ENCODE measurements at regions not wholly inside any gene's neighbourhood (a gene's known extent, or its start where the extent isn't known, plus 50 kb on each side); places are given as distances from the start of the nearest gene placed in this dataset.

DNA sequence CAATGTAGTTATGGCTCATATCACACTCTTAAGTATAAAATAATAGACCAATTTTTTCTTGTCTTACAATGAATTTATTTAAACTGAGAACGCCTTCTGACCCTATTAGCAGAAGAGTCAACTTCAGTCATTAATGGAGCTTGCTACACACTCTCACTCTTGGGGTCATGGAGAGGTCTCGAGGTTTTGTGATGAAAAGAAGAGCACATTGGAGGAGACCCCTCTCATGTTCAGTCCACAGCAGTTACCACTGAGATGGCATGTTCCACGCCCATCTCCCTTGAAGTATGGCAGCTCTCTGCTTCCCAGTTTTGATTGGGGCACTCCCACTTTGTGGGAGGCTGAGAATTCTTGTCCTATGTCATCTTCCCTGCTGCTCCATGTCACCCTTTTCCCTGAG is 266.4 kb downstream of the RPS29 start:
- Histone ChIP-seq H3K9me2 (ENCODE audit: low read depth, low read length) (no peaks in the 10 kb centered on the region), H3K4me1 (ENCODE audit: insufficient read depth, low read length, severe bottlenecking) (no peaks in the 10 kb centered on the region), H3K79me2 (ENCODE audit: insufficient read depth, low read length) (no peaks in the 10 kb centered on the region), H3K9me3 (ENCODE audit: low read length) (no peaks in the 10 kb centered on the region), H3K4me2 (ENCODE audit: low read length) (no peak overlapping the region), H3K27ac (ENCODE audit: low read depth, low read length, poor library complexity, severe bottlenecking) (no peak overlapping the region), H2AFZ (ENCODE audit: low read length) (no peak overlapping the region), H4K20me1 (ENCODE audit: insufficient read depth, low read length) (no peaks in the 10 kb centered on the region), H3K27me3 (ENCODE audit: insufficient read depth, low read length) (no peaks in the 10 kb centered on the region), H3K36me3 (ENCODE audit: insufficient read depth, low read length) (no peaks in the 10 kb centered on the region), H3K4me3 (ENCODE audit: low read depth, low read length, poor library complexity, severe bottlenecking) (no peak overlapping the region), H3K9ac (ENCODE audit: low read length) (no peak overlapping the region), H3F3A (ENCODE audit: insufficient read depth, low read length) (no peaks in the 10 kb centered on the region)
- TF ChIP-seq, protein P1, sequence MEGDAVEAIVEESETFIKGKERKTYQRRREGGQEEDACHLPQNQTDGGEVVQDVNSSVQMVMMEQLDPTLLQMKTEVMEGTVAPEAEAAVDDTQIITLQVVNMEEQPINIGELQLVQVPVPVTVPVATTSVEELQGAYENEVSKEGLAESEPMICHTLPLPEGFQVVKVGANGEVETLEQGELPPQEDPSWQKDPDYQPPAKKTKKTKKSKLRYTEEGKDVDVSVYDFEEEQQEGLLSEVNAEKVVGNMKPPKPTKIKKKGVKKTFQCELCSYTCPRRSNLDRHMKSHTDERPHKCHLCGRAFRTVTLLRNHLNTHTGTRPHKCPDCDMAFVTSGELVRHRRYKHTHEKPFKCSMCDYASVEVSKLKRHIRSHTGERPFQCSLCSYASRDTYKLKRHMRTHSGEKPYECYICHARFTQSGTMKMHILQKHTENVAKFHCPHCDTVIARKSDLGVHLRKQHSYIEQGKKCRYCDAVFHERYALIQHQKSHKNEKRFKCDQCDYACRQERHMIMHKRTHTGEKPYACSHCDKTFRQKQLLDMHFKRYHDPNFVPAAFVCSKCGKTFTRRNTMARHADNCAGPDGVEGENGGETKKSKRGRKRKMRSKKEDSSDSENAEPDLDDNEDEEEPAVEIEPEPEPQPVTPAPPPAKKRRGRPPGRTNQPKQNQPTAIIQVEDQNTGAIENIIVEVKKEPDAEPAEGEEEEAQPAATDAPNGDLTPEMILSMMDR (IDR thresholded peaks at IDR 0.05; ENCODE audit: low read length) = no peak
- TF ChIP-seq EZH2 (IDR thresholded peaks at IDR 0.05; ENCODE audit: borderline replicate concordance, low read length) = no peak

DNA sequence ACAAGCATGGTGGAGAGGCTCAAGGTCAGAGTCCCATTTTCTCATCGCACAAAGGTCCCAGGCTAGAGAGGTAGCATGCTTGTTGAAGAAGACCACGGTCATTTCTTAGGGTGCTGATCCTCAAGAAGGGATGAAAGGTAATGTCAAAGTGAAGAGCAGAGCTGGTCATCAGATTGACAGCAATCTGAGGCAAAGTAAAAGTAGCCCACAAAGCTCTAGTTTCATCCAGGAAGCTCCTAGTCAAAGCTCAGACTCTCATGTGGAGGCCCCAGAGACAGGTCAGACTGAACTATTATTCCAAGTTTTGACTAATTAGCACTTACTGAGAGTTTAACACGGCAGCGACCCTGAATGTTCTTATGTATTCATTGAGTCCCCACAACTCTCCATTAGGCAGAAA is 270.6 kb downstream of the RPS29 start:
- no peak overlapping the region for H3K27ac ChIP-seq (ENCODE audit: low read depth, low read length, poor library complexity, severe bottlenecking)
- no peak overlapping the region for H3K9ac ChIP-seq (ENCODE audit: low read length)
- TF ChIP-seq, protein P1 (IDR thresholded peaks at IDR 0.05; ENCODE audit: low read length) = no peak
- TF ChIP-seq EZH2 (IDR thresholded peaks at IDR 0.05; ENCODE audit: borderline replicate concordance, low read length) = no peak
- no peaks in the 10 kb centered on the region for H3K9me2 ChIP-seq (ENCODE audit: low read depth, low read length)
- no peaks in the 10 kb centered on the region for H3K4me1 ChIP-seq (ENCODE audit: insufficient read depth, low read length, severe bottlenecking)
- no peak overlapping the region for H2AFZ ChIP-seq (ENCODE audit: low read length)
- H3K79me2 ChIP-seq (ENCODE audit: insufficient read depth, low read length) = no peaks in the 10 kb centered on the region
- H3K4me2 ChIP-seq (ENCODE audit: low read length) = no peak overlapping the region
- H3F3A ChIP-seq (ENCODE audit: insufficient read depth, low read length) = no peaks in the 10 kb centered on the region
- no peaks in the 10 kb centered on the region for H4K20me1 ChIP-seq (ENCODE audit: insufficient read depth, low read length)
- H3K9me3 ChIP-seq (ENCODE audit: low read length) = no peaks in the 10 kb centered on the region
- no peak overlapping the region for H3K4me3 ChIP-seq (ENCODE audit: low read depth, low read length, poor library complexity, severe bottlenecking)
- H3K27me3 ChIP-seq (ENCODE audit: insufficient read depth, low read length) = no peaks in the 10 kb centered on the region
- H3K36me3 ChIP-seq (ENCODE audit: insufficient read depth, low read length) = no peaks in the 10 kb centered on the region

DNA sequence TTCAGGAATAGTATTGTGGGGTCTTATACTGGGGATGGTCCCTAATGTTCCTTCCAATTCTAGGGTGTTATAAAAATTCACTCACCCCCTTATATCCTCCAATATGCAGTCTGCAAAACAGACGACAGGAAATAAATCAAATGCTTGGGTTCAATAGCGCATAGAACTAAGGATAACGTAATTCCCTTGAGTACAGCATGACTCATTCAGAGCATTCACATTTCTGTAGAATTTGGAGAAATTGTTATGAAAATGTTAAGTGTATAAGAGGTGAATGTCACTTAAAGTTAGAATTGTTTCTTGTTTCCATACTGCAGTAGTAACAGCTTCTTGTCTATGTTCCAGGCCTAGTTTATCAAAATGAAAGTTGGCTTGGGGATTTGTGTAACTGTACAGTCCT is 271.4 kb downstream of the RPS29 start:
- H3K4me2 ChIP-seq (ENCODE audit: low read length) = no peak overlapping the region
- H3K27ac ChIP-seq (ENCODE audit: low read depth, low read length, poor library complexity, severe bottlenecking) = no peak overlapping the region
- H3K4me1 ChIP-seq (ENCODE audit: insufficient read depth, low read length, severe bottlenecking) = no peaks in the 10 kb centered on the region
- no peaks in the 10 kb centered on the region for H3K79me2 ChIP-seq (ENCODE audit: insufficient read depth, low read length)
- H4K20me1 ChIP-seq (ENCODE audit: insufficient read depth, low read length) = no peaks in the 10 kb centered on the region
- no peak overlapping the region for H3K9ac ChIP-seq (ENCODE audit: low read length)
- no peaks in the 10 kb centered on the region for H3K36me3 ChIP-seq (ENCODE audit: insufficient read depth, low read length)
- H2AFZ ChIP-seq (ENCODE audit: low read length) = no peak overlapping the region
- TF ChIP-seq, protein P1 (IDR thresholded peaks at IDR 0.05; ENCODE audit: low read length) = no peak
- H3K27me3 ChIP-seq (ENCODE audit: insufficient read depth, low read length) = no peaks in the 10 kb centered on the region
- H3K9me2 ChIP-seq (ENCODE audit: low read depth, low read length) = no peaks in the 10 kb centered on the region
- no peaks in the 10 kb centered on the region for H3K9me3 ChIP-seq (ENCODE audit: low read length)
- H3K4me3 ChIP-seq (ENCODE audit: low read depth, low read length, poor library complexity, severe bottlenecking) = no peak overlapping the region
- no peaks in the 10 kb centered on the region for H3F3A ChIP-seq (ENCODE audit: insufficient read depth, low read length)
